Smooth muscle cell (in vitro differentiated cells): ENCODE measurements at regions not wholly inside any gene's neighbourhood (a gene's known extent, or its start where the extent isn't known, plus 50 kb on each side); places are given as distances from the start of the nearest gene placed in this dataset.

Experiments
- DNase-seq: peaks from one replicate; lab custom pipeline; 2025; ENCODE audit not compliant: unreplicated experiment; lab: John Stamatoyannopoulos, UW
- H2AFZ ChIP-seq: fragments of 200-600 bp; sonication (generic); 2 replicates; pipeline ENCODE4 v1.6.0; 2016; ENCODE audit warnings: antibody characterized with exemption, low read depth, mild to moderate bottlenecking
- H3F3A ChIP-seq: fragments of 200-600 bp; sonication (generic); 2 replicates; pipeline ENCODE4 v1.6.0; 2017; ENCODE audit warnings: antibody characterized with exemption, low read depth
- H3K27ac ChIP-seq: fragments of 200-600 bp; sonication (generic); 2 replicates; pipeline ENCODE4 v1.5.1; 2016; ENCODE audit warnings: low read depth, mild to moderate bottlenecking
- H3K27me3 ChIP-seq: fragments of 200-600 bp; sonication (generic); 2 replicates; pipeline ENCODE4 v1.6.1; 2016; ENCODE audit warnings: low read depth, mild to moderate bottlenecking
- H3K36me3 ChIP-seq: fragments of 200-600 bp; sonication (generic); 2 replicates; pipeline ENCODE4 v1.5.1; 2016; ENCODE audit warnings: low read depth
- H3K4me1 ChIP-seq: fragments of 200-600 bp; sonication (generic); 2 replicates; pipeline ENCODE4 v1.5.1; 2016; ENCODE audit warnings: low read depth
- H3K4me2 ChIP-seq: fragments of 200-600 bp; sonication (generic); 2 replicates; pipeline ENCODE4 v1.6.0; 2016; ENCODE audit warnings: mild to moderate bottlenecking
- H3K4me3 ChIP-seq: fragments of 200-600 bp; sonication (generic); 2 replicates; pipeline ENCODE4 v1.5.1; 2016; ENCODE audit warnings: mild to moderate bottlenecking
- H3K79me2 ChIP-seq: fragments of 200-600 bp; sonication (generic); 2 replicates; pipeline ENCODE4 v1.6.0; 2016; ENCODE audit warnings: low read depth, mild to moderate bottlenecking
- H3K9ac ChIP-seq: fragments of 200-600 bp; sonication (generic); 2 replicates; pipeline ENCODE4 v1.6.0; 2016; ENCODE audit warnings: low read depth
- H3K9me3 ChIP-seq: fragments of 200-600 bp; sonication (generic); replicated peaks from 2 replicates; pipeline ENCODE4 v1.5.1; 2016; ENCODE audit warnings: low read depth
- H4K20me1 ChIP-seq: fragments of 200-600 bp; sonication (generic); 2 replicates; pipeline ENCODE4 v1.6.0; 2016; ENCODE audit warnings: low read depth
- whole genome bisulfite sequencing: methylation state at CpG from one replicate; pipeline ENCODE4 v1.1.7; 2016; ENCODE audit warnings: low lambda C conversion rate; 5-methylcytosine and 5-hydroxymethylcytosine counted together
- TF ChIP-seq, protein P1 (sequence below): fragments of 200-600 bp; sonication (generic); IDR thresholded peaks from 2 replicates; pipeline ENCODE4 v1.5.1; 2017; ENCODE audit warnings: borderline replicate concordance, mild to moderate bottlenecking, antibody characterized with exemption; ENCODE audit not compliant: insufficient read depth, poor library complexity, severe bottlenecking

GRCh38 chr13:50123515-50123861, 108.2 kb downstream of the KCNRG start:
- Histone ChIP-seq H3K27ac (peak overlapping the region; percentile 94), H3K79me2 (no peaks in the 10 kb centered on the region), H3K4me1 (peaks cover 32% of the 10 kb centered on the region), H3K4me2 (peak overlapping the region; percentile 99), H4K20me1 (no peaks in the 10 kb centered on the region), H3K36me3 (no peaks in the 10 kb centered on the region), H3F3A (peaks cover 5% of the 10 kb centered on the region), H3K27me3 (peaks cover 27% of the 10 kb centered on the region), H3K4me3 (peak overlapping the region; percentile 92), H3K9me3 (no peaks in the 10 kb centered on the region), H3K9ac (peak overlapping the region; percentile 95), H2AFZ (peak overlapping the region; percentile 88)
- TF ChIP-seq, protein P1, sequence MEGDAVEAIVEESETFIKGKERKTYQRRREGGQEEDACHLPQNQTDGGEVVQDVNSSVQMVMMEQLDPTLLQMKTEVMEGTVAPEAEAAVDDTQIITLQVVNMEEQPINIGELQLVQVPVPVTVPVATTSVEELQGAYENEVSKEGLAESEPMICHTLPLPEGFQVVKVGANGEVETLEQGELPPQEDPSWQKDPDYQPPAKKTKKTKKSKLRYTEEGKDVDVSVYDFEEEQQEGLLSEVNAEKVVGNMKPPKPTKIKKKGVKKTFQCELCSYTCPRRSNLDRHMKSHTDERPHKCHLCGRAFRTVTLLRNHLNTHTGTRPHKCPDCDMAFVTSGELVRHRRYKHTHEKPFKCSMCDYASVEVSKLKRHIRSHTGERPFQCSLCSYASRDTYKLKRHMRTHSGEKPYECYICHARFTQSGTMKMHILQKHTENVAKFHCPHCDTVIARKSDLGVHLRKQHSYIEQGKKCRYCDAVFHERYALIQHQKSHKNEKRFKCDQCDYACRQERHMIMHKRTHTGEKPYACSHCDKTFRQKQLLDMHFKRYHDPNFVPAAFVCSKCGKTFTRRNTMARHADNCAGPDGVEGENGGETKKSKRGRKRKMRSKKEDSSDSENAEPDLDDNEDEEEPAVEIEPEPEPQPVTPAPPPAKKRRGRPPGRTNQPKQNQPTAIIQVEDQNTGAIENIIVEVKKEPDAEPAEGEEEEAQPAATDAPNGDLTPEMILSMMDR: no peak
- 15% methylated on average over 13 of the region's 13 CpGs for WGBS
- no peak for DNase-seq

DNA sequence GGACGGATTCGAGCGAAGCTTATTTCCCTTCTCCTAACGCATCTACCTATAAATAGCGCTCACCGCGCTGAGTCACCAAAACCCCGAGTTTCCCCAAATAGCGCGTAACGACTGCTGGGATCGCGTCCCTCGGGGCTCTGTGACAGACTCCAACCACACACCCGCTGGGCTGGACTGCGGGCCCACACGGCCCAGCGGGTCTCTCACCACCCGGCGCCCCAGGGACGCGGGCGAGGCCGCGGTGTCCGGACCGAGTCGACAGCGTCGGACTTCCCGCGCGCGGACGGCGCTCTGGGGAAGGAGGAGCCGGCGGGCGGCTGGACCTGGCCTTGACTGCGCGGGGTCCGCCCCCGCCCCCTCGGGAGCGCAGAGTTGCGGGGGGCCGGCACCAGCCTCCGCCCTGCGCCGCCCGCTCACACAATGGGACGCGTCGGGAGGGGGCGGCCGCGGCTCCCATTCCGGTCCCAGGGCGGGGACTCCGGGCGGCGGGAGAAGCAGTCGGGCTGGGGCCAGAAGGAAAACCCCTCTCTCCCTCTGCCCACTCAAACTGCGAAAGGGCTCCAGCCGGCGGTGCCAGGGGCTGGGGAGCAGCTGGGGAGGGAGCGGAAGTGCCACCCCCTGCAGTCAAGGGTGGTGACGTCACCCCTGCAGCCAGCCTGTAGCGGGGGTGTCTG, 108.8 kb downstream of the KCNRG start:
- Histone ChIP-seq H3K27me3 (peaks cover 32% of the 10 kb centered on the region), H3K4me2 (peak overlapping the region; percentile 99), H3K4me3 (peak overlapping the region; percentile 92), H3K9me3 (no peaks in the 10 kb centered on the region), H3K36me3 (no peaks in the 10 kb centered on the region), H3K4me1 (peaks cover 37% of the 10 kb centered on the region), H2AFZ (peak overlapping the region; percentile 88), H3F3A (peaks cover 5% of the 10 kb centered on the region), H3K27ac (peak overlapping the region; percentile 94), H3K79me2 (no peaks in the 10 kb centered on the region), H4K20me1 (no peaks in the 10 kb centered on the region), H3K9ac (peak overlapping the region; percentile 95)
- under 1% methylated on average over 38 of the region's 69 CpGs for WGBS
- TF ChIP-seq, protein P1: no peak
- peak; percentile 76 for DNase-seq

GRCh38 chr13:50124536-50125303, 109.5 kb downstream of the KCNRG start:
- TF ChIP-seq, protein P1: no peak
- Histone ChIP-seq H3K4me1 (peaks cover 43% of the 10 kb centered on the region), H3K9me3 (no peaks in the 10 kb centered on the region), H3K4me3 (peak overlapping the region; percentile 92), H2AFZ (peak overlapping the region; percentile 90), H3F3A (peaks cover 5% of the 10 kb centered on the region), H3K79me2 (no peaks in the 10 kb centered on the region), H3K4me2 (peak overlapping the region; percentile 99), H4K20me1 (no peaks in the 10 kb centered on the region), H3K27me3 (peaks cover 40% of the 10 kb centered on the region), H3K27ac (peak overlapping the region; percentile 94), H3K36me3 (no peaks in the 10 kb centered on the region), H3K9ac (peak overlapping the region; percentile 95)
- no peak for DNase-seq
- WGBS: under 1% methylated on average over 61 of the region's 78 CpGs
